Gastroesophageal sphincter (tissue), 3 donors: ENCODE measurements at regions not wholly inside any gene's neighbourhood (a gene's known extent, or its start where the extent isn't known, plus 50 kb on each side); places are given as distances from the start of the nearest gene placed in this dataset.

Experiments
- CTCF ChIP-seq, 4 experiments: fragments of 200-600 bp in 2 of 4; fragments of 450-650 bp in 2 of 4; sonication (generic) in 1 of 4; IDR thresholded peaks; one replicate each; pipeline ENCODE4 v1.5.1; 2017 to 2019; ENCODE audit warnings: antibody characterized with exemption in 4 of 4, mild to moderate bottlenecking in 2 of 4, moderate library complexity in 2 of 4
- POLR2A ChIP-seq, 2 donors: fragments of 450-650 bp; IDR thresholded peaks; one replicate each; pipeline ENCODE4 v1.6.1; 2017; ENCODE audit warnings: antibody characterized with exemption in 2 of 2, mild to moderate bottlenecking in 2 of 2, moderate library complexity in 1 of 2

GRCh38 chr9:119905724-119906123, 536.5 kb upstream of the BRINP1 start:
- TF ChIP-seq CTCF (IDR thresholded peaks at IDR 0.05) (no peak), POLR2A (IDR thresholded peaks at IDR 0.05) (no peak)
